ENCODE measurements at regions not wholly inside any gene's neighbourhood (a gene's known extent, or its start where the extent isn't known, plus 50 kb on each side); places are given as distances from the start of the nearest gene placed in this dataset.

DNA sequence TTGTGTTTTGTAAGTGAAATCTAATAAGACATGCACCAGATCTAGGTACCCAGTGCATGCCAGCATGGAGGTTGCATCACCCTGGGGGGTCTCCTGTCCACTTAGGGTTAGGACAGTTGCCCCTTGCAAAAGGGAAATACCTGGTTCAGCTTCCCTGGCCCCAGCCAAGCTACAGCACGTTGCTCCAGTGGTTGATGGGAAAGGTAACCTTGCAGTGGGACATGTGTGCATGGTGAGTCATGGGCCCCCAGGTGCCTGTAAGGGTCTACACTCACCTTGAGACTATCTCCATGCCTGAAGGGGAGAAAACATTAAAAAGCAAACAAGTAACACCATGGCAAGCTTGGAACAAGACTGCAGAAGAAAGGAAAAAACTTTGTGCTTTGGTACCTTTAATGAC is 143.9 kb downstream of the LSM5 start:
- no peak for DNase-seq (ENCODE audit: low read depth)

DNA sequence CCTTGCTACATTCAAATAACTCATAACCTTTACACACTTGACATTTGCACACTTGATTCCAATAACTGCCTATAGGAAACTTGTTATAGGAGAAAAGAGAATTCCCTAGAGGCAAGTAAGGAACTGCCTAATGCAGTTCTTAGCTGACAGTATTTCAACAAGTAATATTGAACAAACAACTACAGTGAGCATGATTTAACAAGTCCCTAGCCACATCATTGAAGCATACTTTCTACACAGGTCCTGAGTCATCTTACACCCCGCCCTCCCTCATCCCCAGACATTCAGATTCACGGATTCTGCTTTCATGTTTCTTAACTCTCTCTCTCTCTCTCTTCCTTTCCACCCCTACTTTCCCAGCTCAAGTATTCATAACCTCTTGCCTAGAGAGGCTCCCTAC is 153.5 kb downstream of the LSM5 start:
- no peak for DNase-seq (ENCODE audit: low read depth)

DNA sequence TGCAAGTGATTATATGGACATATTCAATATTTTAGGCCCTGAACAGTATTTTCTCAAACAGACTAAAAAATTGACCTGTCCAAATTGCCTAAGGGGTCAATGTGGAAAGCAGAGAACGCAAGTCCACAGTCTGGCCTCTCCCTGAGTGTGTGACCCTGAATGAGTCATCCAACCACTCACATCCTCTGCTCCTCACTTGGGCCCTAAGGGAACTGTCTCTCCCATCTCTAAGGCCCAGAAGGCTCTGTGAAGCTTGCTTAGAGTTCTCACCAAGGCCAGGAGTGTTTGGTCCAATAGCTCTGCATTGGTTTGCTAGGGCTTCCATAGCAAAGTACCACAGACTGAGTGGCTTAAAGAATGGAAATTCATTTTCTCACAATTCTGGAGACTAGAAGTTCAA is 155.1 kb downstream of the LSM5 start:
- DNase-seq (ENCODE audit: low read depth): no peak

DNA sequence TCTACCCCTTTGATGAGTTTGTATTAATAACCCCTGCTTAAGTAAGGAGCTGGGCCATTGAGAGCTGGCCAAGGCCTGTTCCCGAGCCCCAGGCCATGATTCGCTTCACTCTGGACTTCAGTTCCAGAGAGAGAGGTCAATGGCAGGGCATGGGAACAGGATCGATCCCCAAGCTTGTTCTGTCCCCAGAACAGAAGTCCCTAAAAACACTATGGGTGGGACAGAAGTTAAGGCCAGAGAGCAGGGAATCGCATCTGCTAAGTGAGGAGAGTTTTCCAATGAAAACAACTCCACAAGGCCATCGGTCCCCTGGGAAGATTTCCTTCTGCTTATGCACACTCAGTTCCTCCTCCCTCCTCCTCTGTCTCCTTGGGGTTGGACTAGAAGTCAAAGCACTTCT is 159.6 kb downstream of the LSM5 start:
- DNase-seq (ENCODE audit: low read depth): no peak

DNA sequence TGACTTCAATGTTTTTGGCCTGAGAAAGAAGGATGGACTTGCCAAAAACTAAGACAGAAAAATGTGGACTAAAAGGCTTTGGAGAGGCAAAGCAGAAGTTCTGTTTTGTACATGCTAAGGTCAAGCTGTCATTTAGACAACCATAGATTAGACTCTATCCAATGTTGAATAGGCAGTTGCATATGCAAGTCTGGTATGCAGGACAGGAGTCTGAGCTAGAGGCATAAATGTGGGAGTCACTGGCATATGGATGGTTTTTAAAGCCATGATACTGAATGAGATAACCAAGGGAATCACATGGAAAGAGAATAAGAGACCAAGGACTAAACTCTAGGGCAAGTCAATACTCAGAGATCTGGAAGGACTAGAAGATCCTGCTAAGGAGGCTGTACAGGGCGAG is 164.1 kb downstream of the LSM5 start:
- no peak for DNase-seq (ENCODE audit: low read depth)

DNA sequence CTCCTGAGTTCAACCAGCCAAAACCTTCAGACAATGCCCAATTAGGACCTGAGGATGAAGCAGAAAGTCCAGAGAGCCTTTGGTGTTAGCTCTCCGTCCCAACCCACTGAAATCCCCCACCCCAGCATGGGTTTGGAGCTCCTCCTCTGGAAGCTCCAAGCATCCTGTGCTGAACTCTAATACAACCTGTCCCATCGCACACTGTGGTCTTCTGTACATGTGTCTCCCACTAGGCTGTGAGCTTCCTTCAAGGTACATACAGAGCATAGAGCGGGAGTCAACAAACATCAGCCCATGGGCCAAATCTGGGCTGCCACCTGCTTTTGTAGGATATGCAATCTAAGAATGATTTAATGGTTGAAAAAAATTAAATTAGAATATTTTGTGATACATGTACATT is 166.5 kb downstream of the LSM5 start:
- no peak for DNase-seq (ENCODE audit: low read depth)

DNA sequence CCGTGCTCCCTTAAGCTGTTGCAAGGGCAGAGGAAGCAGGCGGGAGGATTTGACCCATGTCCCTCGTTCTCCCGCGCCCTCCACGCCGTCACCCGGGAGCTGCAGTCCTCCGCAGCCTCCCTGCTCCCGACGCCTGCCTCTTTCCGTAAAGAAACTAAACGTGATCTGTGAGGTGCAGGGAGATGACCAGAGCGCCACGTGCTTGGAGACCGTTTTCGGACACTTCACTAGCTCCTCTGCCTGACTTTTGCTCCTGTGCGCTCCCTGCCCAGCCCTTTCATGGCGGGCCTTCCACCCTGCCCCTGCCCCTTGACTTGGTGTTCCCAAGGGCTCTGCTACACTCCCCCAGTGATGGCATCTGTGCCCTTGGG is 171.2 kb downstream of the LSM5 start:
- DNase-seq (ENCODE audit: low read depth): no peak

DNA sequence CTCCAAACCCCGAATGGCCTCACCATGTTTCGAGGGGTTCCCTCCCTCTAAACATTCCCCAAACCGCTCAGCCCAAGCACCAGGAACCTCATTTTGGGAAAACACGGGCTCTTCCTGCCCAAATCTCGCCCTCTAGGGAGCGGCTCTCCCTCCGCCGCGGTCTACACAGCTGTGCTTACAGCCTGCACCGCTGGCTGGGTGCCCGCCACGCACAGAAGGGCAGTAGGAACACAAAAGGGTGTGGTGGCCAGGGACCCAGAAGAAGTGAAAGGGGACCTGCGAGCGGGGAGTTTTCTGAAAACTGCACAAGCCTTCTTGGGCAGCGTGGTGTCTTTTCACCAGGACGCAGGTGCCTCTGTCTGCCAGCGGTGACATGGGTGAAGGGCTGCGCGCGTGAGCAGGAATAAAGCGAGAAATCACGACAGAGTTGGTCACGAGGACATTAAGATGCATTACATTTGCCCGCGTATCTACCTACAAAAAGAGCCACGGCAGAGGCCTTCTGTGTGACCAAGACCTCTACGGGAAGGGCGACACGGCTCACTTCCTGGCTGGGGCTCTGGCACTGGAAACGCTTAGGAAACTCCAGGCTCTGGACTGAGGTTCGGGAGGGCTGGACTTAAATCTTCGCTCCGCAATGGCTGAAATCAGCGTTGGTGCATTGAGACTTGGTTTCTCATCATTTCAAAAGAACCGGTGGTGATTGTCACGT is 171.7 kb downstream of the LSM5 start:
- DNase-seq (ENCODE audit: low read depth): no peak

DNA sequence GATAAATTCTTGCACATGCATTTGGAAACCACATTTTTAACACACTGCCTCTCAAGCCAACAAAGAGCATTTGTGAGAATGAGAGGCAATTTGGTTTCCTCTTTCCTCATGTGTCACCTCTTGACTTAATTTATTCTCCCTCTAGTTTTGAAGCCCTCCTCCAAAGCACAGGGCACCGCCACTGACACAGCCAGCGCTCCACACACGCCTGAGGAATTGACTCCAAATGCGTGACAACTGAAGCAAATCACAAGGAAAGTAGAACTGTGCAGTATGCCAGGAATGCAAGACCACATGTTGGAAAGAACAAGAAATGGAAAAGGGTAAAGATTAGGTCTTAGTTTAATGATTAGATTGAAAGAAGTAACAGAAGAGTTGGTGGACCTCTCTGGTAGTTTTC is 173.3 kb downstream of the LSM5 start:
- no peak for DNase-seq (ENCODE audit: low read depth)

DNA sequence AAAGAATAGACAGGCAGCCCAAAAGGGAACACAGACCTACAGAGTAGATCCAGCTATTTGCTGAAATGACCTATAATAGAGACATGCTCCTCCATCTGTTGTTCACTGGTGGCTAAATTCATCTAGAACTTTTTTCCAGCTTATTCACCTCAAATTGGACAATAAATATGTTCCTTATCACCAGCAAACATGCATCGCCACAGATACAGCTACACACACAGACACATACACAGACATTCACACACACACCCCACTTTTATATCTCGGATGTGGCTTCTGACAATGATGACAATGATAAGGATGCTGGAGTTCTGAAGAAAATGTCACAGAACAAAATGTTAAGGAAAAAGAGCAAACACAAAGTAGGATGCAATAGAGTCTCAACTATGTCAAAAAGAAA is 175.4 kb downstream of the LSM5 start:
- no peak for DNase-seq (ENCODE audit: low read depth)

DNA sequence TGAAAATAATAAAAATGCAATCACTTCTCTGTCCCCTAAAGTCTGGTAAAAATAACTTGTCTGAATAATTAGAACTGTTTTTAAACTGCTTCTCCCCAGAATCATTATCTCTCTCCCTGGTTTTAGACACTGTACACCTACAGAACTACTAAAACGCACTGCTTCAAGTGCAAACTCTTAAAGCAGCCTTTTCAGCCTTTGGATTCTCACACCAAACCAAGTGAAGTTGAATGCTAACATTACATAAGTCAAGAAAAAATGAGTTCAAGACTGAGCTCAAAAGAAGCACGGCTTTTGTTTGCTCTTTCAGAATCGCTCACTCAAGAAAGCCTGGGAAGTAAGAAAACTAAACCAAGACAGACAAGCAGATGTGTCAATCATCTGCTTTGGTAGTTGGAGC is 188.8 kb downstream of the LSM5 start:
- DNase-seq (ENCODE audit: low read depth): no peak

DNA sequence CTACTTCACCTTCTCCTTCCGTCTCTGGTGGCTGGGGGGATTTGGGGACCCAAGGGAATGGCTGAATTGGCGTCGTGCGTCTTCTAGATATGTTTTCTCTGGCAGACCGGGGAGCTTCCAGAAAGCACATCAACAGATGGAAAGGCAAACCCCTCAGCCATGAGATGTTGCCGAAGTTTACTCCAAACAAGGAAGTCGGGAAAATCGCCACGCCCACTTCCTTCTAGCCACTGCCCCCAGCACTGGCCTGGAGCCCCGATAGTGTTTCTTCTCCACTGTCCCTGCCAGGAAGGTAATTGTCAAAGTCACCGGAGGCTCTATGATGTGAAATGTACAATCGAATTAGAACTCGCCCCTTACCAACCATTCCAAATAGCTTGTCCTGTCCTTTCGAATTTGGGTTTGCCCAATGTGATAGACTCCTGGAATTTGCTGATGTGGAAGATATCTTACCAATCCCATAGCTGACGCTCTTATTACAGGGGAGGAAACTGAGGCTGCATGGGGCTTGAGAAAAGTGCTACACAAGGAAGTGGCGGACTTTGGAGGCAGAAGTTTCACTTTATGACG is 191.0 kb downstream of the LSM5 start:
- DNase-seq (ENCODE audit: low read depth): no peak

DNA sequence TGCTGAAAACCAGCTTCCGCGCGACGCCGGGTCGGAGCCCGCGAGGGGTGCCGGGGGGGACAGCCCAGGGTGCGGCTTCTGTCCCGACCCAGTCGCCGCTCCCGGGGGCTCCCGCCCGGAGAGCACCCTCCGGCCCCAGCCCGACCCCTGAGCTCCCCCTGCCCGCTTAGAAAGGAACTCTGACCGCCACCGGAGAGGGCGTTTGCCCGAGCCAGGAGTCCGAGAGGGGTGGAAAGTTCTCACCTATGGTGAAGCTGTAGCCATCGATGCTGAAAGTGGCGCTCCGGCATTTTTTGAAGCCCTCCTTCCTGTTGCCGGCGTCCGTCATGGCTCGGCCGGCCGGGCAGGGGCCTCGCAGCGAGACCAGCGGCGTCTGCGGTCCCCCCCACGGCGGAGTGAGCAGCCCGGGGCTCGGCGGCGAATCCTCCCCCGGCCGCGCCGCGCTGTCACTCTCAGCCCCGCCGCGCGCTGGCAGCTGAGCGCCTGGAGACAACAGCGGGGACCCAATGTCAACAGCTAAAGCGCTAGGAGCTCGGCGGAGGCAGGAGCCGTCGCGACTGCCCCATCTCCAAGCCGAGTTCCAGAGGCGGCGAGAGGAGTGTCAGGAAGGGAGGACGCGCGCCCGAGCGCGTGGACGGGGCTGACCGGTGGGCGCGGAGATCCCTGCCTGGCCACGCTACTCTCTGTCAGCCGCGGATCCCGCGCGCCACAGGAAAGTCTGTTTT is 191.6 kb downstream of the LSM5 start:
- DNase-seq (ENCODE audit: low read depth): no peak

DNA sequence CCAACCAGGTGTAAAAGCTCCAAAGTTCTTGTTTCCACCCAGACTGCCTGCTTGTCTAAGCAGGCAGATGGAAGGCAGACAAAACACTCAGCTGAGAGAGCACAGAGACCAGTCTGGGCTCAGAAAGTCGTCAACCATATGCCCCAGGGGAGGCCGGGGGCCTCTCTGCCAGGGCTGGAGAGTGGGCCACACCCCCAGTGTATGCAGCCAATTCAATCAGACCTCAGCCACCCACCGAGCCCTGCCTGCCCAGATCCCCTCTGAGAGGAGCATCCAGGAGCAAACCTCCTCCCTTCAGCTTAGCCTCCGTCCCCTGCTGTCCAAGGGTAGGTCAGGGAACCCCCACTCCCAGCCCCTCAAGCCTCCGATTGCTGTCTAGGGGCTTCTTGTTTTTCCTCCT is 196.3 kb downstream of the LSM5 start:
- no peak for DNase-seq (ENCODE audit: low read depth)

DNA sequence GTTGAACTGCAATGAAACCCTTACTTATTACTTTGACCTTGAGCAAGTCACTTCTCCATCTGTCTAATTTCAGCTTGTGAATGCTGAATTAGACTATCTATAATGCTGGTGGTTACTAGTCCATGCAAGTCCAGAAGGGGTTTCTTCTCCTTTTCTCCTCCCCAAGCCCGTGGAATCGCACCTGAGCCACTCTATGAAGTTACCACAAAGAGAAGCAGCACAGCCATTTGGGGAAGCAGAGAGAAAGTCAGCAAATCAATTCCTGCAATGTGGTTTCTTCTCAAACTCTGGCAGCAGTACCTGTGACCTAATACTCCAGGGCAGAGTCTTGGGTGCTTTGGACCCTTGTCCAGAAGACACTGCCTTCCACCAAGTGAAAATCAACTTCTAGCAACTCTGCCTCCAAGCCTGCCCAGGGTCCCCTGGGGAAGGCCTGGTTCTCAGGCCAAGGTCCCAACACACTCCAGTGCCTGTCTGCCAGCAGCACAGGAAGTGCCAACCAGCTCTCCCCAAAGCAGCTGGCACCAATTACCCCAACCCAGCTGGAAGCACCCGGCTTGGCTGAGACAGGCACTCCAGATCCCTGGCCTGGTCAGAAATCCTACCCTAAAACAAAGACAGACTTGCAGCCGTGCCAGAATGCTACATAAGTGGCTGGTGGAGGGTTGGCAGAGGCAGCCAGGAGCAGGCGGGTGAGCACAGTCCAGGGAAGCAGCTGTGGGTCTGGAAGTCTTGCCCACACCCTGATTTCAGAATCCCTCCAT is 200.3 kb downstream of the LSM5 start:
- DNase-seq (ENCODE audit: low read depth): no peak

DNA sequence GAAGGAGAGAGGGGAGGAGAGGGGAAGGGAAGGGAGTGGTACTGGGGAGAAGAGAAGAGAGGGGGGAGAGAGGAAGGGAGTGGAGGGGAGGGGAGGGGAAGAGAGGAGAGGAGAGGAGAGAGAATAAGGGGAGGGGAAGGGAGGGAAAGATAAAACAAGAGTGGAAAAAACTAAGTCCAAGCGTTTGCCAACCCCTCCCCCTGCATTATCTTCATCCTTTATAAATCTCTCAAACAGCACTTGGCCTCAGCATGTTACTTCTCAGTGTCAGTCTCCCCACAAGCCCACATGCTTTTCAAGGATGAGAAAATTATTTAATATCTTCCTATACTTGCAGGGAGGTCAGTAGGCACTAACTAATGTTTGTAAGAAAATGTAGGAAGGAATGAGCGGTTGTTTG is 204.5 kb downstream of the LSM5 start:
- DNase-seq (ENCODE audit: low read depth): no peak

DNA sequence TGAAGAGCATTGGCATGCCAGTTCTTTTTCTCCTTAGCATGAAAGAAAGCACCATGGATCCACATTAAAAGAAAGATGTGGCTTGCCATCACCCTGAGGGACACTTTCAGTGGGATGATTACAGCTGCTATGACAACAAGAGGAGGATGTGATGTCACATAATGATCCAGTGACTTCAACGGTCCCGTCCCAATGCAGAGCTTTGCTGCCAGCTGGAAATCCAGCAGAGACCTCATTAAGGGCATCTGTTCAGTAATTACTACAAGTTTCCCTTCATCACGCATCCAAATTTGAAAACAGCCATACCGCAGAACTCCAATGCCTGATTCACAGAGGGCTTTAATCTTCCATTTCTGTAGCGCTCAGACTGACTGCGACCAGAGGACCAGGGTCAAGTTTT is 206.6 kb downstream of the LSM5 start:
- DNase-seq (ENCODE audit: low read depth): no peak

DNA sequence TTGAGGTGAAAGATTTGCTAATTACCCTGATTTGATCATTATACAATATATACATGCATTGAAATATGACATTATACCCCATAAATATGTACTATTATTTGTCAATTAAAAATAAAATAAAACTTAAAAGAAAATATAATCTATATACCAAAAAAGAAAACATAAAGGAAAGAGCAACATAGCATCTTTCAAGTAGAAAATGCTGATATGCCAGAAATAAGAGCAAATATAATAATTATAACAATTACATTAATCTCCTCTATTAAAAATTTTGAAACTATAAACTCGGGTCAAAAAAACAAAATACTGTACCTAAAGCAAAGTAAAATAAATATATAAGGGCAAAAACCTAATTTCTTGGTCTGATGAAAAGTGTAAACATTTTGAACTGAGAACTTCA is 209.3 kb upstream of the PDE1C start:
- DNase-seq (ENCODE audit: low read depth): no peak

DNA sequence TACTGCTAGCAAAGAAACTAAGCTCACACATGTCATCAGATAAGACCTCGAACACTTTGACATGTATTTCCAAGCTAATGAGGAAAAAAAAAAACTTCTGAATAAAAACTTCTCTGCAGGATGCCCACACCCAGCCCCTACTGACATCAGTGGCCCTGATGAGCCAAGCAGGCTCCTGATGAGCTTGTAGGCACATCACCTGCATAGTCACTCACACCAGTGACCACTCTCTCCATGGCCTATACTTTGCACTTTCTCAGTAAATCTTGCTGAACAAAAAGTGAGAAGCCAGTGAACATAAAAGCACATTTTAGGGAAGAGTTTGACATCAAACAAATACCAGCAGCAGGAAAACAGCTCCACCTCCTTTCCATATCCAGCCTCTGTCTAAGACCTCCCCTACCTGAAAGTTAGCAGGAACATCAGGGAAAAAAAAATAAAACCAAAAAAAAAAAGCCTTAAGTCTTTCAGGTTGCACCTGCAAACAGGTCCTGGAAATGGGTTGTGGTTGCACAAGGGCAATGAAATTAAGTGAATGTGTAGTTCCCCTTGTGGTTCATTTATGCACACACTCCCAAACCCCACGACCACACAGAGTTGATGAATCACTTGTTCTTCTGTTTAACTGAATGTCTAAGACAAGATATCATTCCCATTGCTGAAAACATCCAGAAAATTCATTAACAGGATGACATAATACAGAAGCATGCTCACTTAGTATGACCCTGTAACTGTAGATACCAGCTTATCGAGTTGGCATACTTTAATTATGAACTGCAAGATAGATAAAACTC is 205.2 kb upstream of the PDE1C start:
- DNase-seq (ENCODE audit: low read depth): no peak

DNA sequence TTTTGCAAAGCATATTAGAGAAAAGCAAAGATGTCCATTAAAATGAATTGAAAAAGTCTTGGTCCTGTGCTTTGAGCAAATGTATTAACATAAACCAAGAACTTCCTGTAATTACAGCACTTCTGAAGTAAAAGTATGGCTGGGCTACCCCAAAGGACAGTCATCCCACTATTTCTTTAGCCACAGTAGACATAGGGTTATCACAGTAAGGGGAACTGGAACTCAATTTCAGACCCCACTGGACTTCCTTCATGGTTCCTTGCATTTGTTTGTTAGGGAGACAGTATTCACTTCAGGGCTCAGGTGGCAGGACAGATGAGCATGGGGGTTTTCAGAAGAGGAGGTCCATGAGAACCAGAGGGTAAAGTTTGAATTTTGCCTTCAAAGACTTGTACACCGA is 203.1 kb upstream of the PDE1C start:
- DNase-seq (ENCODE audit: low read depth): no peak

DNA sequence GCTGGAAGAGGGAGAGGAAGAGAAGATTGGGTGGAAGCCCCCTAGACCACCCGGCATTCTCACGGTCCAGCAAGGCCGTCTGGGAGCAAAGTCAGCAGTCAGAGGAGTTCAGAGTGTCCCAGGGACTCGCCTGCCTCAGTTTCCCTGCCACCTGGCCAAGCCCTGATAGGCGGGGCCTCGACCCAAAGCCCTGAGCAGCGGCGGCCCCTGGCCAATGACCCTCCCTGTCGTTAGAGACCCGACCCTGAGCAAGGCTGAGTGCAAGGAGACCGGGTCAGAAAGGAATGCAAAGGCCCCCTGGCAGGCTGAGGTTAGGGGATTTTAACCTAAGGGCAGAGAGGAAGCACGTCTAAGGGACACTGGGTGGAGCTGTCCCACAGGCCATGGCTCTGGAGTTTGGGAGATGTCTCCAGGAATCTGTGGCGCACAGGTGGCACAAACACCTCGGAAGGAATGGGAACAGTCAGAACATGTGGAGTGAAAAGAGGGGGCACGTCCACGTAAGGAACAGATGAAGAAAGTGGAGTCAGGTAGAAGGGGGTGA is 196.8 kb upstream of the PDE1C start:
- DNase-seq (ENCODE audit: low read depth): no peak

DNA sequence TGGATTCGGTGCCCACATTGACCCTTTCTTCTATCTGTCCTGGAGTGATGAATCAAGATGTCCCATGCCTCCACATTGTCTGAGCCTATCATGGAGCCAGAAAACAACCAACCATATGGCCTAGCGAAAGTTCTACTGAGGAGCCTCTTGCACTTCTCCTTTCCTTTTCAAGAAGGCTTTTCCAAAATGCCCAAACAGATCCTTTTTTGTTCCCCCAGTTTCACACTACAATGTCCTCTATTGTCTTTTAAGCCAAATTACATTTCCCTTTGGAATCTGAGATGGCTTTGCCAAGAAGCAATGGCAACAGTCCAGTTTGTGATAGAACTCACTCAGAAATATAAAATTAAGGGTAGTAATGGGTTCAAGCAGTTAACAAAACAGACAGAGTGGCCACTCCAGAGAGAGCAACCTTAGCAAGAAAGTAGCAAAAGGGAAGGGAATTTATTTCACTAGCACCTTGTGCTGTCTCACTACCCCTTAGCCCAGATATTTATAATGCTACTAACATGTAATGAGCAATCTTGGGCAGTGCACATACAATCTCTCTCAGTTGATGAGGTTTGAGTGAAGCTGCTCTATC is 194.6 kb upstream of the PDE1C start:
- no peak for DNase-seq (ENCODE audit: low read depth)
